GM21423 (cell line): ENCODE measurements at regions not wholly inside any gene's neighbourhood (a gene's known extent, or its start where the extent isn't known, plus 50 kb on each side); places are given as distances from the start of the nearest gene placed in this dataset.

Source experiments
- ATAC-seq: cut with Tn5 transposase; IDR thresholded peaks from one replicate; pipeline ENCODE4 v1.9.1; 2021; ENCODE audit warnings: mild to moderate bottlenecking, moderate library complexity; ENCODE audit not compliant: unreplicated experiment

GRCh38 chr5:117681431-117682254, 1107.0 kb upstream of the SEMA6A start:
- no peak for ATAC-seq

GRCh38 chr5:117680426-117680825, 1105.8 kb upstream of the SEMA6A start:
- no peak for ATAC-seq

DNA sequence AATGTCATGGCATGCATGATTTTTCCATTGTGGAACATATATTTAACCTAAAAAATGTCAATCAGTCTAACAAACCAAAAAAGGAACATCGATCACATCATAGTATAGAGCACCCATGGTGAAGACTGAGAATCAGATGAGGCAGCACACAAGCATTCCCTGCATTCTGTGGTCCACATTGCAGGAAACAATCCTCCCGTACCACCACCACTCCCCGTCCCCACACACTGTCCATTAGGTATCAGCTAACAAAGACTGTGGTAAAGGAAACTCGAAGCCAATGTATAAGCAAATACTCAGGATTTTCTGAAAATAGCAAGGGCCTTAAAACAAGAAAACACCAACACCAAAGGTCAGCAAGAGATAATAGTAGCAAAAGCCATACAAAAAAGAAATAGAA, 1104.4 kb upstream of the SEMA6A start:
- ATAC-seq, result no peak

DNA sequence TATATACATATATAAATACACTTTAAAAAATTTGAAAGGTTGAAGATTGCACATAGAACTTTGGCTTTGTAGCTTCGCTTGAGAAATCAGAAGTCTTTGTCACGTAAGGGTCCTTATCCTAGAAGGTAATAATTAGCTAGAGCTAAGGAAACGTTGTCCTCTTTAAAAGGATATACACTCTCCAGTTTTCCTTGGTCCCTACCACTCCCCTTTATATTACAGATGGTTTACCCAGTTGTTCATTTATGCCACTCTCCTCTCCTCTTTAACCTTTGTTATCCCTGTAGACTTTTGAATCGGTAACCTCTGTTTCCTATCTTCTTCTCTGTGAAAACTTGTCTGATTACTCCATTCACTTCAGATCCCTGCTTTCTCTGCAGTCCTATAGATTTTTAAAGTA, 1101.0 kb upstream of the SEMA6A start:
- no peak for ATAC-seq

DNA sequence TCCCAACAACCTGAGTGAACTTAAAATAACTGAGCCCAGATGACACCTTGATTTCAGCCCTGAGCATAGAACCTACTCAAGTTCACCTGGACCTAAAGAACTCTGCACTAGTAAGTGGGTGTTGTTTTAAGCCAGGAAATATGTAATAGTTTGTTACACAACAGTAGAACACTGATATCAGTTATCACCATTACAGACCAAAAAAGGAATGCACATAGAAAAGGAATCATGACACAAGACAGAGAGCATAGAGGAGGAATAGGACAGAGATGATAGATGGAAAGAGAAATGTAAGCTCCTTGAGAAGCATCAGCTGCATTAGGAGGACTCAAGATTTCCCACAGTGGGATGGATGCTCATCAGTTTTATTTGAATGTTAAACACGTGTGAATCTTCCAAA, 1096.9 kb upstream of the SEMA6A start:
- ATAC-seq, result no peak

- no peak for ATAC-seq
These were observed 1092.5 kb upstream of the SEMA6A start for GRCh38 chr5:117667105-117667504.

DNA sequence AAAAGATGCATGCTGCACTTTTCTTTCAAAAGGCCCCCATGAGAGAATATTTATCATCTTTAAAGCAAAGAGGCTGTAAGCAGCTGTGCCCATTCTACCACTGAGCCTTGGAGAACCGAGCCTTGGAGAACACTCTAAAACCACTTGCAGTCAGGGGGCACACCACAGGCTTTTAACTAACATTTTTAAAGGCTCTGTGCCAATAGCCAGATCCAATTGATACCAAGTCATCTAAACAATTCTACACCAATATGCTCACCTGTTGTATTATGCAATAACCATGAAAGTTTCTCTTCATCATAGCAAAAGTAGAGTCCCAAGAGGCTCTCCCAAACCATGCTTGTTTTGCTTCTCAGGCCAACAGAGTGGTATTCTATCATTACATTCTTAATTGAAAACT, 1090.5 kb upstream of the SEMA6A start:
- no peak for ATAC-seq

- no peak for ATAC-seq
These were observed 1087.7 kb upstream of the SEMA6A start for GRCh38 chr5:117662361-117662760.

- no peak for ATAC-seq
These were observed 1082.9 kb upstream of the SEMA6A start for GRCh38 chr5:117657541-117657940.

- ATAC-seq, result no peak
These were observed 1078.3 kb upstream of the SEMA6A start for GRCh38 chr5:117652958-117653280.

DNA sequence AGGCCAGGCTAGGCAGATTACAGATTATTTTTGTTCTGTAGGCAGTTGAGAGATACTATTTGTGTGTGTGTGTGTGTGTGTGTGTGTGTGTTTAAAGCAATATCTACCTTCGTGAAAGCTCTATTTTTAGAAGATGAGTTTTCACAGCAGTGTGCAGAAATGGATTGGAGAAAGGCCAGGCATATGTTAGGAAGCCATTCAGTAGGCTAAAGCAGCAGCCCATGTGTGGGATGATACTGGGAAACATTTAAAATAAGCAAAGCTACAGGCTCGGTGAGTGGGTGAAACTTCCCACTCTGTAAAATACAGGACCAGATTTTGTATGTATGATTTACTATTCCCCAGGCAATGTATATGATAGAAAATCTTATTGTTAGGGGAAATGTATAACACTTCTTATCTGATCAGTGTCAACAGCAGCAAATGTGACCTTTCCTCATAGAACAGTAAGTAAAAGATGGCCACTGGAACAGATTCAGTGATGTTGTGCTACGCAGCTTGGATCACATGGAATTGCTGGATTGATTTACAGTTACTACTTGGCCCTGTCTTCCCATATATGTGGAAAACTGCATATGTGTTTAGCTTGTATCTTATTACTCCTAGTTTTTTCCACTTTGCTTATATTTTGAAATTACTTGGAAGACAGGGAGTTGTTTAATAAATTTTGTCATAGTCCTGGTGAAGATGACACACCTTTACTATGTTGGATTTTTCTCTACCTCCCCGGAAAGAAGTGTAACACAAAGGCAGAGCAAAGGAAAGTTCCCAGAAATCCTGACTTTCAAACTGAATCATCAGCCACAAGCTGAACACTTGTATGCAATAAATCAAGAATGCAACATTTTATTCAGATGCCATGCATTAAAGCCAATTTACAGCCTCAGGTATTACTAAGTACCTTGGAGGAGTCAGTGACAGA, 1077.7 kb upstream of the SEMA6A start:
- ATAC-seq, result no peak

- no peak for ATAC-seq
These were observed 1075.2 kb upstream of the SEMA6A start for GRCh38 chr5:117649821-117650220.

DNA sequence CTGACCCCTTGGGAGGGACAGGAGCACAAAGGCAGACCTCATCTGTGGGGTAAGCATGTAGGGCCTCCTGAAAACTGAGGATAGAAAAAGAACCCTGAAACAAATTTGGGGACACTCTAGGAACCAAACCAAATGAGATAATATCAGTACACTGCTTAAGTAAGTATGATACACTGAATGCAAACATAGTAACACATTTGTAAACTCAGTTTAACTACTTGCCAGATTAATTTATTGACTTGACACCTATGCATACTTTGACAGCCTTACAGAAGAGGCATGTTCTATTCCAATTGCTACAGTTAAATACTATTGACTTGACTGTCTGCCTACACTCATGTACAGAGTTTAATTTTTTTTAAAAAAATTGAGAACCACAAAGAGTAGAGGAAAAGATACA, 1070.8 kb upstream of the SEMA6A start:
- no peak for ATAC-seq

DNA sequence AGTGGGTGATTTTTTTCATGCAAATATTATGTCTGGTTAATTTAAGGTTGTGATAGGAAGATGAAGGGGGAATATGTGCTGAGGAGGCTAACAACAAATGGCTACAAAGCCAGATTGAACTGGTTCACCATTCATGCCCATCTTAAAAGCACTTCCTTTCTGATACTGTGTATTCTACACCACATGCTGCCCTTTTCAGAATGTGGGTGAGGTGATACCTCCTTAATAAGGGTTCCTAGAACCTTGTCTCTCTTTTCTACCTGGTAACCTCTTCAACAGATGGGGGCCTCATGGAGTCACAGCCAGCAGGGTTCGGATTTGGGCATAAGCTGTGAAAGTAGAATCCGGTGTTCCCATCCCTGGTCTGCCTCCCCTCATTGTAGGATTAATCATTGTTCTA, 1064.0 kb upstream of the SEMA6A start:
- ATAC-seq, result no peak

- ATAC-seq, result no peak
These were observed 1058.5 kb upstream of the SEMA6A start for GRCh38 chr5:117633093-117633492.

- ATAC-seq, result no peak
These were observed 1049.6 kb upstream of the SEMA6A start for GRCh38 chr5:117624201-117624600.

DNA sequence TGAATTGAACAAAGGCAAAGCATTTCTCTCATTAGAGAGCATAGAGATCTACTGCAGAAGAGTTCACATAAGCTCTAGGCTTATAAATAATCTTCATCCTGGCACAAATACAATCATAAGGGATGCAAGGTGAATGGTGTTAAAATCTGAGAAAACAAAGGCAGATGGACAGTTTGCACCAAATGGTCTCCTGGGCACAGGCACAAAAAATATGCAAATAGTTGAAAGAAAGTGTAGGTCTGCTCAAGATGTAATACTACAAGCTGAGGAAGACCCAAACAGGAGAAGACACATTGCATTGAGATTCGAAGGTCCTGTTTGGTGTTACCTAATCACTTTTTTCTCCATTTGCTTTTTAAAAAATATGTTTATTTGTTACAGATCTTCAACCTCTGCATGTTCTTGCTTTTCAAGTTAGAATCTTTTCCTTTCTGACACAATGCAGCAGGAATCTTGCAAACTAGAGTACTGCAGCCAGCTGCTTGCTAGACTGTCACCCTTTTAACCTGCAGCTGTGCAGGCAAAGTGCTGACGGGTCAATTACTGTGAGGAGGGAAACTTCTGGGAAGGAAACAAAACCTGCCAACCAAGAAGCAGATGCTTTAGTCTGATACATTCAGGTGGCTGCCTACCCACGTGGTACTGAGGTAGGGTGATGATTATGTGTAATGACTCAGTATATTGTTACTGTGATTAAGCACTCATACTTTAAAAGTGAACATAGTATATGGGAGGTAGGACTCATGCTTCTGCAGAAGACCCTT, 1048.6 kb upstream of the SEMA6A start:
- no peak for ATAC-seq

DNA sequence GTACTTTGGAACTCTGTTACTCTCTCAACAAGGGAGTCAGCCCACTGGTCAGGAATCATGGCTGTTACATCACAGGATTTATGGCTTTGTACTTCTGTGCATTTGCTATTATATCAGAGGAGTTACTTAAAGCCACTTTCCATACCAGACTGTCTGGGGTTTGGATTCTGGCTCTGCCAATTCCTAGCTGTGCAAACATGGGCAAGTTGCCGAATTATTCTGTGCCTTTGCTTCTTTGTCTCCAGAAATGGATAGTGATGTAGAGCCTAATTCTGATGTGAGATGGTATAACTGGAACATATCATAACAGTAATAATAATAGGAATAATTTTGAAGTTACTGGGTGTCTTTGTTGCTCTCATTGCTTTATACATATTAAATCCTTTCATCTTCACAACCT, 1047.3 kb upstream of the SEMA6A start:
- no peak for ATAC-seq

DNA sequence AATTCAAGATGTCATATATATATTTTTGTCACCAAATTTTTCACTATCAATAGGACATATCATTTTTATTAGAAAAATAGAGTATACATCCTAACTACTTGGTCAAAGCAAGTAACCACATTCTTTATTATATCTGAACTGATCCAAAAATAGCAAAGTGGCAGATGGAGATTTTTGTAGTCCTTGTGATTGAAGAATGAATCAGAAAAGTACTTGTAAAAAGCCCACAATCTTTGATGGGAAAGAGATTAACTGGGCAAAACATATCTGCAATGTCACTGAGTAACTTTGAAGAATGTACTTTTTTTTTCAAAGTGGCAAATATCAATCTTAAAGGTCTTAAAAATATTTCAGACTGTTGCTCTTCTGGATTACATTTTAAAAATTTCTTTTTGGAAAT, 1040.6 kb upstream of the SEMA6A start:
- ATAC-seq, result no peak

DNA sequence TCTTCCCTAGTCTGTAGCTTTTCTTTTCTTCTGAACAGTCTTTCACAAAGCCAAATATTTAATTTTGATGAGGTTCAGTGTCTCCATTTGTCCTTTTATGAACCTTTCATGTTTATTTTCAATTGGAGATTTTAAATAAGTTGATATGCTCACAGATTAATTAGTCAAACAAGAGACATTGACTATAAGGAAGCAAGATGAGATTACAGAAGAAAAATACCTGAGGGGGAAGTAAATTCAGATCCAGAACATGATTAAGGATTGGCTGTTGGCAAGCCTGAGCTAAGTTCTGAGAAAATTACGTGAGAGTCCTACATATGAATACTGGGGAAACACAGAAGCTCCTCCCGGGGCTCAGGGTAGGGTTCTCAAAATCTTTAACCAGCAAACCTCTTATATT, 1039.8 kb upstream of the SEMA6A start:
- ATAC-seq, result no peak

GRCh38 chr5:117604845-117605244, 1030.2 kb upstream of the SEMA6A start:
- ATAC-seq, result no peak
